ENCODE measurements at regions not wholly inside any gene's neighbourhood (a gene's known extent, or its start where the extent isn't known, plus 50 kb on each side); places are given as distances from the start of the nearest gene placed in this dataset.

GRCh38 chr4:175441256-175441655 is 370.8 kb downstream of the GPM6A start:
- DNase-seq (ENCODE audit: low spot score), result no peak

- no peak for DNase-seq (ENCODE audit: low spot score)
These were observed 368.5 kb downstream of the GPM6A start for GRCh38 chr4:175443547-175443946.

GRCh38 chr4:175444512-175444911 is 367.6 kb downstream of the GPM6A start:
- no peak for DNase-seq (ENCODE audit: low spot score)

- DNase-seq (ENCODE audit: low spot score), result no peak
These were observed 365.0 kb downstream of the GPM6A start for GRCh38 chr4:175447016-175447415.

- DNase-seq (ENCODE audit: low spot score), result no peak
These were observed 361.6 kb downstream of the GPM6A start for GRCh38 chr4:175450446-175450845.

GRCh38 chr4:175451238-175451965 is 360.7 kb downstream of the GPM6A start:
- no peak for DNase-seq (ENCODE audit: low spot score)

- DNase-seq (ENCODE audit: low spot score), result peak; percentile 15
These were observed 358.6 kb downstream of the GPM6A start for GRCh38 chr4:175453456-175453855.

- DNase-seq (ENCODE audit: low spot score), result no peak
These were observed 355.9 kb downstream of the GPM6A start for GRCh38 chr4:175456131-175456530.

- no peak for DNase-seq (ENCODE audit: low spot score)
These were observed 354.1 kb downstream of the GPM6A start for GRCh38 chr4:175457956-175458355.

GRCh38 chr4:175459571-175459970 is 352.5 kb downstream of the GPM6A start:
- no peak for DNase-seq (ENCODE audit: low spot score)

GRCh38 chr4:175460414-175460813 is 351.6 kb downstream of the GPM6A start:
- no peak for DNase-seq (ENCODE audit: low spot score)

GRCh38 chr4:175469514-175469913 is 342.6 kb downstream of the GPM6A start:
- DNase-seq (ENCODE audit: low spot score), result peak; percentile 37

- DNase-seq (ENCODE audit: low spot score), result peak; percentile 58
These were observed 341.9 kb downstream of the GPM6A start for GRCh38 chr4:175470131-175470530.

GRCh38 chr4:175480404-175480803 is 331.7 kb downstream of the GPM6A start:
- DNase-seq (ENCODE audit: low spot score), result no peak

- no peak for DNase-seq (ENCODE audit: low spot score)
These were observed 312.2 kb downstream of the GPM6A start for GRCh38 chr4:175499735-175500352.

- no peak for DNase-seq (ENCODE audit: low spot score)
These were observed 307.7 kb downstream of the GPM6A start for GRCh38 chr4:175504318-175504717.

- DNase-seq (ENCODE audit: low spot score), result no peak
These were observed 302.7 kb downstream of the GPM6A start for GRCh38 chr4:175509320-175509719.

GRCh38 chr4:175511861-175512260 is 300.2 kb downstream of the GPM6A start:
- no peak for DNase-seq (ENCODE audit: low spot score)

- DNase-seq (ENCODE audit: low spot score), result no peak
These were observed 297.9 kb downstream of the GPM6A start for GRCh38 chr4:175514174-175514573.

- no peak for DNase-seq (ENCODE audit: low spot score)
These were observed 281.4 kb downstream of the GPM6A start for GRCh38 chr4:175530655-175531054.

- peak; percentile 56 for DNase-seq (ENCODE audit: low spot score)
These were observed 280.5 kb downstream of the GPM6A start for GRCh38 chr4:175531405-175532091.

- peak; percentile 70 for DNase-seq (ENCODE audit: low spot score)
These were observed 275.1 kb downstream of the GPM6A start for GRCh38 chr4:175536852-175537453.

GRCh38 chr4:175539498-175539897 is 272.6 kb downstream of the GPM6A start:
- DNase-seq (ENCODE audit: low spot score), result no peak
